GM12891 (cell line): ENCODE measurements at regions not wholly inside any gene's neighbourhood (a gene's known extent, or its start where the extent isn't known, plus 50 kb on each side); places are given as distances from the start of the nearest gene placed in this dataset.

Experiments used
- POLR2A ChIP-seq: IDR thresholded peaks from 2 replicates; pipeline ENCODE4 v1.6.1; 2011; ENCODE audit warnings: low read depth, low read length, control low read depth
- POLR2AphosphoS5 ChIP-seq: IDR thresholded peaks from 2 replicates; pipeline ENCODE4 v1.6.1; 2011; ENCODE audit warnings: low read depth, low read length, control low read depth
- POU2F2 ChIP-seq: IDR thresholded peaks from 2 replicates; pipeline ENCODE4 v1.6.1; 2011; ENCODE audit warnings: low read depth, mild to moderate bottlenecking, control low read depth, low read length, moderate library complexity
- SPI1 ChIP-seq: IDR thresholded peaks from 2 replicates; pipeline ENCODE4 v1.6.1; 2011; ENCODE audit warnings: low read depth, low read length, control low read depth
- TAF1 ChIP-seq: IDR thresholded peaks from 2 replicates; pipeline ENCODE4 v1.6.1; 2011; ENCODE audit warnings: low read depth, low read length, control low read depth

DNA sequence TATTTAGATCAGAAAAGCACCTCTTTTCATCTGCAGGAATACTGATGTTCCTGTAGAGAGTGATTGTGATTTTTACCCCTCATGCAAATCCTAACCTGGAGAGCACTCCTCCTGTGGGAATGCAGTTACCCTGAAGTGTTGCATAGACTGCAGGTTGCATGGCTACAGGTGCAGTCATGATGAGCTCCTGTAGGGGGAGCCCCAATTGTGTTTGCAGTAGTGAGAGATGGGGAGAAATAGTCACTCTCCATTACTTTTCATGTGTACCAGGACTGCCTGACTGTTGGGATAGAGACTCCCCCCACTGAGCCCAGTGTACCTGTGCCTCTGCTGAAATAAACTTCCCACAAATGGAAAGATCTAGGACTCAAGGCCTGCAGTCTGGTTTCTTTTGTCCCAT lies 1086.5 kb downstream of the SLC6A15 start:
- TF ChIP-seq POLR2A (no peak), SPI1 (no peak), POU2F2 (no peak), TAF1 (no peak), POLR2AphosphoS5 (no peak)
